HCT116 (cell line): ENCODE measurements at regions not wholly inside any gene's neighbourhood (a gene's known extent, or its start where the extent isn't known, plus 50 kb on each side); places are given as distances from the start of the nearest gene placed in this dataset.

Source experiments
- EZH2 ChIP-seq: fragments of 200-600 bp; sonication (generic); IDR thresholded peaks from 2 replicates; pipeline ENCODE4 v1.6.1; 2017; ENCODE audit warnings: antibody characterized with exemption, mixed run types
- EZH2phosphoT487 ChIP-seq: fragments of 200-600 bp; IDR thresholded peaks from 2 replicates; pipeline ENCODE4 v1.6.1; 2018; ENCODE audit warnings: antibody characterized with exemption, borderline replicate concordance
- JUND ChIP-seq: IDR thresholded peaks from 2 replicates; pipeline ENCODE4 v1.6.1; 2012
- POLR2A ChIP-seq: IDR thresholded peaks from 2 replicates; pipeline ENCODE4 v1.7.0; 2011; ENCODE audit warnings: borderline replicate concordance; ENCODE audit not compliant: insufficient read depth, insufficient read length; ENCODE audit errors: extremely low read depth
- POLR2AphosphoS5 ChIP-seq: IDR thresholded peaks from 2 replicates; pipeline ENCODE4 v1.6.1; 2011; ENCODE audit warnings: mild to moderate bottlenecking, low read depth, low read length, moderate library complexity
- RAD21 ChIP-seq: IDR thresholded peaks from 2 replicates; pipeline ENCODE4 v1.6.1; 2012; ENCODE audit warnings: low read depth, mild to moderate bottlenecking
- SIN3A ChIP-seq: IDR thresholded peaks from 2 replicates; pipeline ENCODE4 v1.6.1; 2012; ENCODE audit warnings: low read depth
- SP1 ChIP-seq: IDR thresholded peaks from 2 replicates; pipeline ENCODE4 v1.6.1; 2012; ENCODE audit warnings: low read depth
- SRF ChIP-seq: IDR thresholded peaks from 2 replicates; pipeline ENCODE4 v1.6.1; 2012; ENCODE audit warnings: low read depth
- YY1 ChIP-seq: IDR thresholded peaks from 2 replicates; pipeline ENCODE4 v1.6.1; 2011; ENCODE audit warnings: low read length, low read depth, moderate library complexity, mild to moderate bottlenecking; ENCODE audit not compliant: insufficient replicate concordance; ENCODE audit errors: extremely low read depth
- ZBTB33 ChIP-seq: IDR thresholded peaks from 2 replicates; pipeline ENCODE4 v1.6.1; 2011; ENCODE audit warnings: mild to moderate bottlenecking, low read length, moderate library complexity; ENCODE audit not compliant: insufficient replicate concordance; ENCODE audit errors: extremely low read depth
- ZNF274 ChIP-seq: fragments of 200-500 bp; sonication (Bioruptor generic); IDR thresholded peaks from 2 replicates; pipeline ENCODE4 v1.6.1; 2014; ENCODE audit warnings: mild to moderate bottlenecking, low read depth, low read length, inconsistent platforms
- TF ChIP-seq, protein P1 (sequence below), 3 experiments: fragments of 200-600 bp in 1 of 3; sonication (generic) in 1 of 3; IDR thresholded peaks in 2 of 3; conservative IDR thresholded peaks in 1 of 3; 2 replicates each; pipeline ENCODE4 v1.5.1; 2012 to 2017; ENCODE audit warnings: low read depth in 2 of 3, low read length in 2 of 3, antibody characterized with exemption in 1 of 3, borderline replicate concordance in 1 of 3, control low read depth in 1 of 3, mild to moderate bottlenecking in 1 of 3, mixed read lengths in 1 of 3, mixed run types in 1 of 3, moderate library complexity in 1 of 3; ENCODE audit not compliant: insufficient read depth in 1 of 3
- TF ChIP-seq, protein P2 (sequence below): IDR thresholded peaks from 2 replicates; pipeline ENCODE4 v1.6.1; 2012

DNA sequence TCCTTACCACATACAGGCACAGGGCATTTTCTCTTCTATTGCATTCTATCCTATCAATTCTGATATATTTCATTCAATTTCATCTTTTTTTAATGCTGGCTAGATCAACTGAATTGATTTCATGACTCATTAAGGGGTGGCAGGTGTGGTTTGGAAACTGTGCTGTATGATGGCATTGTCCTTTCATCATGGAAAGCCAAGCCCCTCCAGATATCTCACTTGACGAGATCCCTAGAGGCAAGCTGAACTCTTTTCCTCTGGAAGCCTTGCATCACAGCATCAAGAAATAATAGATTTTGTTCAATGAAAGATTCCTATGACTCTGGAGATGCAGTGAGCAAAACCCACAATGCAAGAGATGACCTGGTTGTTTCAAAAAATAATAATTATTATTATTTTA, 401.2 kb downstream of the PREX1 start:
- TF ChIP-seq EZH2phosphoT487, result no peak
- TF ChIP-seq JUND, result no peak
- TF ChIP-seq, protein P1, sequence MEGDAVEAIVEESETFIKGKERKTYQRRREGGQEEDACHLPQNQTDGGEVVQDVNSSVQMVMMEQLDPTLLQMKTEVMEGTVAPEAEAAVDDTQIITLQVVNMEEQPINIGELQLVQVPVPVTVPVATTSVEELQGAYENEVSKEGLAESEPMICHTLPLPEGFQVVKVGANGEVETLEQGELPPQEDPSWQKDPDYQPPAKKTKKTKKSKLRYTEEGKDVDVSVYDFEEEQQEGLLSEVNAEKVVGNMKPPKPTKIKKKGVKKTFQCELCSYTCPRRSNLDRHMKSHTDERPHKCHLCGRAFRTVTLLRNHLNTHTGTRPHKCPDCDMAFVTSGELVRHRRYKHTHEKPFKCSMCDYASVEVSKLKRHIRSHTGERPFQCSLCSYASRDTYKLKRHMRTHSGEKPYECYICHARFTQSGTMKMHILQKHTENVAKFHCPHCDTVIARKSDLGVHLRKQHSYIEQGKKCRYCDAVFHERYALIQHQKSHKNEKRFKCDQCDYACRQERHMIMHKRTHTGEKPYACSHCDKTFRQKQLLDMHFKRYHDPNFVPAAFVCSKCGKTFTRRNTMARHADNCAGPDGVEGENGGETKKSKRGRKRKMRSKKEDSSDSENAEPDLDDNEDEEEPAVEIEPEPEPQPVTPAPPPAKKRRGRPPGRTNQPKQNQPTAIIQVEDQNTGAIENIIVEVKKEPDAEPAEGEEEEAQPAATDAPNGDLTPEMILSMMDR (IDR thresholded peaks at IDR 0.05 in 2 of 3, conservative IDR thresholded peaks at IDR 0.05 in 1 of 3; ENCODE audit: borderline replicate concordance in 1 of 3, insufficient read depth in 1 of 3, low read depth in 2 of 3, low read length in 2 of 3), result no peak
- no peak for TF ChIP-seq EZH2
- TF ChIP-seq YY1, result no peak
- TF ChIP-seq RAD21, result no peak
- no peak for TF ChIP-seq SRF
- TF ChIP-seq SIN3A, result no peak
- TF ChIP-seq ZNF274, result no peak
- TF ChIP-seq POLR2A, result no peak
- TF ChIP-seq ZBTB33, result no peak
- TF ChIP-seq, protein P2, sequence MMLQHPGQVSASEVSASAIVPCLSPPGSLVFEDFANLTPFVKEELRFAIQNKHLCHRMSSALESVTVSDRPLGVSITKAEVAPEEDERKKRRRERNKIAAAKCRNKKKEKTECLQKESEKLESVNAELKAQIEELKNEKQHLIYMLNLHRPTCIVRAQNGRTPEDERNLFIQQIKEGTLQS, result no peak
- no peak for TF ChIP-seq SP1
- TF ChIP-seq POLR2AphosphoS5, result no peak
